ENCODE measurements at regions not wholly inside any gene's neighbourhood (a gene's known extent, or its start where the extent isn't known, plus 50 kb on each side); places are given as distances from the start of the nearest gene placed in this dataset.

DNA sequence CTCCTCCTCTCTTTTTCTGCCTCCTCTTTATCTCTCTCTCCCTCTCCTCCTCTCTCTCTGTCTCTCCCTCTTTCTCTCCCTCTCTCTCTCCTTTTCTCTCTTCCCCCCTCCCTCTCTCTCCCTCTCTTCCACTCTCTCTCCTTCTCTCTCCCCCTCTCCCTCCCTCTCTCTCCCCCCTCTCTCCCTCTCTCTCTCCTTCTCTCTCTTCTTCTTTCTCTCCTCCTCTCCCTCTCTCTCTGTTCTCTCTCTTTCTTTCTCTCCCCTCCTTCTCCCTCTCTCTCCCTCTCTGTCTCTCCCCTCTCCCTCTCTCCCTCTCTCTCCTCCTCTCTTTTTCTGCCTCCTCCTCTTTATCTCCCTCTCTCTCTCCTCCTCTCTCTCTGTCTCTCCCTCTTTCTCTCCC is 197.4 kb downstream of the UQCRFS1 start:
- TF ChIP-seq, protein P1, sequence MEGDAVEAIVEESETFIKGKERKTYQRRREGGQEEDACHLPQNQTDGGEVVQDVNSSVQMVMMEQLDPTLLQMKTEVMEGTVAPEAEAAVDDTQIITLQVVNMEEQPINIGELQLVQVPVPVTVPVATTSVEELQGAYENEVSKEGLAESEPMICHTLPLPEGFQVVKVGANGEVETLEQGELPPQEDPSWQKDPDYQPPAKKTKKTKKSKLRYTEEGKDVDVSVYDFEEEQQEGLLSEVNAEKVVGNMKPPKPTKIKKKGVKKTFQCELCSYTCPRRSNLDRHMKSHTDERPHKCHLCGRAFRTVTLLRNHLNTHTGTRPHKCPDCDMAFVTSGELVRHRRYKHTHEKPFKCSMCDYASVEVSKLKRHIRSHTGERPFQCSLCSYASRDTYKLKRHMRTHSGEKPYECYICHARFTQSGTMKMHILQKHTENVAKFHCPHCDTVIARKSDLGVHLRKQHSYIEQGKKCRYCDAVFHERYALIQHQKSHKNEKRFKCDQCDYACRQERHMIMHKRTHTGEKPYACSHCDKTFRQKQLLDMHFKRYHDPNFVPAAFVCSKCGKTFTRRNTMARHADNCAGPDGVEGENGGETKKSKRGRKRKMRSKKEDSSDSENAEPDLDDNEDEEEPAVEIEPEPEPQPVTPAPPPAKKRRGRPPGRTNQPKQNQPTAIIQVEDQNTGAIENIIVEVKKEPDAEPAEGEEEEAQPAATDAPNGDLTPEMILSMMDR (conservative IDR thresholded peaks at IDR 0.05; ENCODE audit: low read depth, low read length) = no peak
- TF ChIP-seq EZH2 (IDR thresholded peaks at IDR 0.05; ENCODE audit: borderline replicate concordance, low read depth, low read length, poor library complexity, severe bottlenecking) = no peak
- CTCF ChIA-PET = no interaction called here
- POLR2A ChIA-PET (ENCODE audit: low non-redundant PET) = no interaction called here
- Histone ChIP-seq H3K4me3 (ENCODE audit: low read depth, low read length, poor library complexity, severe bottlenecking) (no peak overlapping the region), H3K36me3 (ENCODE audit: insufficient read depth, low read length, poor library complexity, severe bottlenecking) (no peaks in the 10 kb centered on the region), H3K4me1 (ENCODE audit: insufficient read depth, low read length, poor library complexity, severe bottlenecking) (no peaks in the 10 kb centered on the region), H3K27me3 (replicated peaks; ENCODE audit: insufficient read depth, low read depth, low read length, poor library complexity) (no peaks in the 10 kb centered on the region), H3K9me3 (ENCODE audit: low read depth, low read length, poor library complexity, severe bottlenecking) (peaks cover 29% of the 10 kb centered on the region), H3K27ac (ENCODE audit: low read depth, low read length, poor library complexity, severe bottlenecking) (no peak overlapping the region)
- intact Hi-C loops (cut with micrococcal nuclease; ENCODE audit: unreplicated experiment) = no loop called here
- no TSS peak for BruUV-seq (replicated peaks)
- no peak for DNase-seq (ENCODE audit: low spot score)

DNA sequence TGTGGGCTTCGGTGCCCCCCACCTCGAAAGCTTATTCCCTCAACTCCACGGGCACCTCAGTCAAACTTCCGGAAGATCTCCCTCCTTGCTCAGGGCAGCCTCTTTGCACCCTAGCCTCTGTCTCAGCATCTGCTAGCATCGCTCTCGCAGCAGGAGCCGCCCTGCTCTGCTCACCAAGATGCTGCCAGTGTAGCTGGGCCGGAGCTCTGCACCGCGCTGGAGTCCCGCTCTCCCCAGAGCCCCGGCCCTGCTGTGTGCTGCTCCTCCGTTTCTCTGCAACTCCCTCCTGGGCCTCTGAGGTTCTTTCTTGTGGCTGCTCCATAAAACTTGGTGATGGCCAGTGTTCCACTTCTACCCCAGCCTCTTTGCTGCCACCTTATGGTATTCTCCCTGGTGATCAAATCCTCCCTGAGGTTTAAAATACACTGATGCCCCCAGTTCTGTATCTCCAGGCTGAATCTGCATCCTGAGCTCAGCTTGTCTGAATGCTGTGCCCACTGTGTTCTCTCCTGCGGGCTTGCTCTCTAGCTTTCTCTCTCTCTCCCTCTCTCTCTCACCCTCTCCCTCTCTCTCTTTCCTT is 198.0 kb downstream of the UQCRFS1 start:
- H3K36me3 ChIP-seq (ENCODE audit: insufficient read depth, low read length, poor library complexity, severe bottlenecking) = no peaks in the 10 kb centered on the region
- no peak overlapping the region for H3K27ac ChIP-seq (ENCODE audit: low read depth, low read length, poor library complexity, severe bottlenecking)
- BruUV-seq (replicated peaks) = no TSS peak
- DNase-seq (ENCODE audit: low spot score) = no peak
- H3K27me3 ChIP-seq (replicated peaks; ENCODE audit: insufficient read depth, low read depth, low read length, poor library complexity) = no peaks in the 10 kb centered on the region
- intact Hi-C loops (cut with micrococcal nuclease; ENCODE audit: unreplicated experiment) = no loop called here
- ChIA-PET POLR2A (ENCODE audit: low non-redundant PET) (no interaction called here), CTCF (no interaction called here)
- TF ChIP-seq, protein P1 (conservative IDR thresholded peaks at IDR 0.05; ENCODE audit: low read depth, low read length) = no peak
- TF ChIP-seq EZH2 (IDR thresholded peaks at IDR 0.05; ENCODE audit: borderline replicate concordance, low read depth, low read length, poor library complexity, severe bottlenecking) = no peak
- H3K9me3 ChIP-seq (ENCODE audit: low read depth, low read length, poor library complexity, severe bottlenecking) = peaks cover 35% of the 10 kb centered on the region
- no peak overlapping the region for H3K4me3 ChIP-seq (ENCODE audit: low read depth, low read length, poor library complexity, severe bottlenecking)
- no peaks in the 10 kb centered on the region for H3K4me1 ChIP-seq (ENCODE audit: insufficient read depth, low read length, poor library complexity, severe bottlenecking)

DNA sequence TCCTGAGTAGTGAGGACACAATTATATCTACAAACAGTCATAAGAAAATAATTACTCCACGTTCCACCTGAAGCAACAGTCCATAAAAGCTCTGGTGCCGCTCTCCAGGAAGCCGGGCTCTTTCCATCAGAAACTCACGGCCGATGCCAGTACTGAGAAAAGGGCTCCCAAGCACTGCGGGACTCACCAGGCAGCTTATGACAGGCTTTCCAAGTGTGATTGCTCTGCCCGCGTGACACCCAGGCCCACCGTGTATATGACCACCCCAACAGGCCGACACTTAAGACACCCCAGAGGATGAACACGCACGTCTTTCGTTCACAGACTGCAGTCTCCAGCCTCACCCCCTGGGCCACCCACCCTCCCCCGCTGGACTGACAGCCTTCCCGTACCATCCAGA is 199.0 kb downstream of the UQCRFS1 start:
- ChIA-PET CTCF (no interaction called here), POLR2A (ENCODE audit: low non-redundant PET) (no interaction called here)
- Histone ChIP-seq H3K4me3 (ENCODE audit: low read depth, low read length, poor library complexity, severe bottlenecking) (no peak overlapping the region), H3K4me1 (ENCODE audit: insufficient read depth, low read length, poor library complexity, severe bottlenecking) (no peaks in the 10 kb centered on the region), H3K36me3 (ENCODE audit: insufficient read depth, low read length, poor library complexity, severe bottlenecking) (no peaks in the 10 kb centered on the region), H3K9me3 (ENCODE audit: low read depth, low read length, poor library complexity, severe bottlenecking) (peaks cover 44% of the 10 kb centered on the region), H3K27ac (ENCODE audit: low read depth, low read length, poor library complexity, severe bottlenecking) (no peak overlapping the region), H3K27me3 (replicated peaks; ENCODE audit: insufficient read depth, low read depth, low read length, poor library complexity) (no peaks in the 10 kb centered on the region)
- BruUV-seq (replicated peaks) = no TSS peak
- intact Hi-C loops (cut with micrococcal nuclease; ENCODE audit: unreplicated experiment) = no loop called here
- TF ChIP-seq, protein P1 (conservative IDR thresholded peaks at IDR 0.05; ENCODE audit: low read depth, low read length) = no peak
- no peak for TF ChIP-seq EZH2 (IDR thresholded peaks at IDR 0.05; ENCODE audit: borderline replicate concordance, low read depth, low read length, poor library complexity, severe bottlenecking)
- no peak for DNase-seq (ENCODE audit: low spot score)
